B cell (primary cell): ENCODE measurements at regions not wholly inside any gene's neighbourhood (a gene's known extent, or its start where the extent isn't known, plus 50 kb on each side); places are given as distances from the start of the nearest gene placed in this dataset.
A peak's percentile ranks its signal among the peaks of the same experiment; 100 is the strongest.

Experiments used
- ATAC-seq: fragments of 200-7000 bp; cut with Tn5 transposase; one replicate; pipeline ENCODE4 v1.10.0; 2021; ENCODE audit warnings: low read depth, mild to moderate bottlenecking, moderate number of reproducible peaks, moderate library complexity
- CTCF ChIA-PET: fragments of 350-600 bp; sonication (Branson Sonifier 250); formaldehyde crosslinking; loops from one replicate; lab custom pipeline; 2021; ENCODE audit warnings: antibody characterized with exemption, inconsistent platforms; lab: Charles Lee
- POLR2A ChIA-PET: fragments of 350-600 bp; sonication (Branson Sonifier 250); formaldehyde crosslinking; loops from one replicate; lab custom pipeline; 2021; ENCODE audit warnings: antibody characterized with exemption; lab: Charles Lee
- DNase-seq: peaks from one replicate; pipeline ENCODE4 v3.0.0; 2013
- H2AFZ ChIP-seq: 2 replicates; pipeline ENCODE4 v1.6.1; 2012; ENCODE audit warnings: mild to moderate bottlenecking, low read depth, low read length; ENCODE audit not compliant: insufficient read depth, poor library complexity, severe bottlenecking
- H3K27ac ChIP-seq, 2 donors: 1 replicate in 1 of 2; 2 replicates in 1 of 2; pipeline ENCODE4 v1.5.1; 2012 to 2013; ENCODE audit warnings: low read length in 2 of 2, mild to moderate bottlenecking in 2 of 2, moderate library complexity in 1 of 2
- H3K27me3 ChIP-seq, 4 experiments: fragments of 200-600 bp in 1 of 4; sonication (generic) in 1 of 4; replicated peaks in 1 of 4; 1 replicate in 2 of 4; 2 replicates in 2 of 4; pipeline versions ENCODE4 v1.6.1 to v1.7.0; 2013 to 2016; ENCODE audit warnings: low read length in 3 of 4, mild to moderate bottlenecking in 2 of 4, mixed read lengths in 1 of 4, moderate library complexity in 1 of 4; ENCODE audit not compliant: insufficient read depth in 4 of 4, control insufficient read depth in 3 of 4; ENCODE audit errors: control extremely low read depth in 1 of 4
- H3K36me3 ChIP-seq, 2 experiments: replicated peaks in 1 of 2; 1 replicate in 1 of 2; 2 replicates in 1 of 2; pipeline versions ENCODE4 v1.6.1 to v1.7.1; 2013; ENCODE audit warnings: low read length in 1 of 2; ENCODE audit not compliant: insufficient read depth in 2 of 2, control insufficient read depth in 1 of 2; ENCODE audit errors: control extremely low read depth in 1 of 2, extremely low read depth in 1 of 2
- H3K4me1 ChIP-seq, 2 donors: fragments of 200-600 bp in 1 of 2; sonication (generic) in 1 of 2; 1 replicate in 1 of 2; 2 replicates in 1 of 2; pipeline versions ENCODE4 v1.5.1 to v1.6.1; 2013 to 2017; ENCODE audit warnings: low read length in 2 of 2; ENCODE audit not compliant: control insufficient read depth in 2 of 2, insufficient read depth in 2 of 2
- H3K4me2 ChIP-seq: replicated peaks from 2 replicates; pipeline ENCODE3; 2012; ENCODE audit warnings: mild to moderate bottlenecking, low read depth, low read length; ENCODE audit not compliant: poor library complexity, severe bottlenecking
- H3K4me3 ChIP-seq, 5 experiments: fragments of 200-600 bp in 1 of 5; sonication (generic) in 1 of 5; 1 replicate in 3 of 5; 2 replicates in 2 of 5; pipeline versions ENCODE4 v1.5.1 to v1.7.0; 2011 to 2016; ENCODE audit warnings: low read length in 4 of 5, mild to moderate bottlenecking in 4 of 5, low read depth in 2 of 5, control low read depth in 1 of 5, moderate library complexity in 1 of 5; ENCODE audit not compliant: insufficient read depth in 1 of 5; ENCODE audit errors: control extremely low read depth in 1 of 5, extremely low read depth in 1 of 5
- H3K79me2 ChIP-seq: fragments of 200-600 bp; sonication (generic); one replicate; pipeline ENCODE4 v1.6.0; 2016; ENCODE audit warnings: low read length; ENCODE audit not compliant: control insufficient read depth, insufficient read depth
- H3K9ac ChIP-seq: fragments of 200-600 bp; sonication (generic); 2 replicates; pipeline ENCODE4 v1.6.1; 2017; ENCODE audit warnings: mild to moderate bottlenecking, low read length, moderate library complexity
- H3K9me3 ChIP-seq, 3 donors: one replicate each; pipeline versions ENCODE4 v1.6.1 to v1.7.1; 2013; ENCODE audit warnings: low read length in 2 of 3; ENCODE audit not compliant: control insufficient read depth in 2 of 3, insufficient read depth in 1 of 3; ENCODE audit errors: control extremely low read depth in 1 of 3
- H4K20me1 ChIP-seq: 2 replicates; pipeline ENCODE4 v1.6.0; 2012; ENCODE audit warnings: mild to moderate bottlenecking, low read length; ENCODE audit not compliant: insufficient read depth, control insufficient read depth, poor library complexity, severe bottlenecking
- H3K27ac Mint-ChIP-seq: one replicate; pipeline ENCODE4 v1.8.0; 2021; ENCODE audit warnings: mixed read lengths
- H3K27me3 Mint-ChIP-seq: one replicate; pipeline ENCODE4 v1.8.0; 2021; ENCODE audit warnings: mixed read lengths
- H3K4me1 Mint-ChIP-seq: one replicate; pipeline ENCODE4 v1.8.0; 2021; ENCODE audit warnings: mixed read lengths
- H3K4me3 Mint-ChIP-seq: one replicate; pipeline ENCODE4 v1.8.0; 2021; ENCODE audit warnings: mixed read lengths
- H3K9me3 Mint-ChIP-seq: one replicate; pipeline ENCODE4 v1.8.0; 2022; ENCODE audit warnings: mixed read lengths; ENCODE audit not compliant: insufficient read depth
- EZH2 ChIP-seq: IDR thresholded peaks from 2 replicates; pipeline ENCODE4 v1.6.1; 2012; ENCODE audit warnings: borderline replicate concordance, low read depth, mild to moderate bottlenecking, moderate library complexity, low read length; ENCODE audit not compliant: insufficient read depth, poor library complexity, severe bottlenecking
- WGBS: methylation state at CpG from one replicate; pipeline ENCODE4 v1.1.5; 2013; ENCODE audit warnings: missing lambda C conversion rate; ENCODE audit not compliant: insufficient coverage; 5-methylcytosine and 5-hydroxymethylcytosine counted together
- intact Hi-C: fragments of 100-400 bp; cut with micrococcal nuclease; formaldehyde crosslinking; loops from one replicate; pipeline ENCODE4 v1.10.0; 2022
- TF ChIP-seq, protein P1 (sequence below): fragments of 200-600 bp; IDR thresholded peaks from one replicate; pipeline ENCODE4 v1.8.0; 2022; ENCODE audit warnings: antibody characterized with exemption, mild to moderate bottlenecking

GRCh38 chr4:15232366-15233263, 195.2 kb upstream of the C1QTNF7 start:
- H3K4me2 ChIP-seq, result peak overlapping the region; percentile 55

More at GRCh38 chr4:15232366-15233263, 195.2 kb upstream of the C1QTNF7 start:
- peaks cover 25% of the 10 kb centered on the region for H3K4me1 Mint-ChIP-seq
- Histone ChIP-seq H3K27ac (no peak overlapping the region), H3K4me3 (no peak overlapping the region), H3K79me2 (no peaks in the 10 kb centered on the region), H3K4me1 (peaks cover 13 to 16% of the 10 kb centered on the region in 2 donors), H3K9ac (peak overlapping the region; percentile 5), H2AFZ (peak overlapping the region; percentile 70), H4K20me1 (no peaks in the 10 kb centered on the region), H3K27me3 (no peaks in the 10 kb centered on the region), H3K36me3 (no peaks in the 10 kb centered on the region), H3K9me3 (no peaks in the 10 kb centered on the region)
- H3K27ac Mint-ChIP-seq, result no peak overlapping the region
- peak overlapping the region; percentile 63 for H3K4me3 Mint-ChIP-seq
- no peaks in the 10 kb centered on the region for H3K9me3 Mint-ChIP-seq
- DNase-seq (no peak), ATAC-seq (no peak)
- CTCF ChIA-PET, result interaction anchor here (0.9 to 5.1 kb wide), 8 partner anchors 8 to 418 kb away, joined by 3 to 78 read pairs (median 4); no protein-coding TSS in a partner anchor
- H3K27me3 Mint-ChIP-seq, result peaks cover 3% of the 10 kb centered on the region
- POLR2A ChIA-PET, result no interaction called here
- intact Hi-C loops, result loop anchor here (5.0 to 10.0 kb wide), 2 partner anchors 725 to 1578 kb away; no protein-coding TSS in a partner anchor
- WGBS, result 61% methylated on average over 6 of the region's 10 CpGs
- TF ChIP-seq, protein P1, sequence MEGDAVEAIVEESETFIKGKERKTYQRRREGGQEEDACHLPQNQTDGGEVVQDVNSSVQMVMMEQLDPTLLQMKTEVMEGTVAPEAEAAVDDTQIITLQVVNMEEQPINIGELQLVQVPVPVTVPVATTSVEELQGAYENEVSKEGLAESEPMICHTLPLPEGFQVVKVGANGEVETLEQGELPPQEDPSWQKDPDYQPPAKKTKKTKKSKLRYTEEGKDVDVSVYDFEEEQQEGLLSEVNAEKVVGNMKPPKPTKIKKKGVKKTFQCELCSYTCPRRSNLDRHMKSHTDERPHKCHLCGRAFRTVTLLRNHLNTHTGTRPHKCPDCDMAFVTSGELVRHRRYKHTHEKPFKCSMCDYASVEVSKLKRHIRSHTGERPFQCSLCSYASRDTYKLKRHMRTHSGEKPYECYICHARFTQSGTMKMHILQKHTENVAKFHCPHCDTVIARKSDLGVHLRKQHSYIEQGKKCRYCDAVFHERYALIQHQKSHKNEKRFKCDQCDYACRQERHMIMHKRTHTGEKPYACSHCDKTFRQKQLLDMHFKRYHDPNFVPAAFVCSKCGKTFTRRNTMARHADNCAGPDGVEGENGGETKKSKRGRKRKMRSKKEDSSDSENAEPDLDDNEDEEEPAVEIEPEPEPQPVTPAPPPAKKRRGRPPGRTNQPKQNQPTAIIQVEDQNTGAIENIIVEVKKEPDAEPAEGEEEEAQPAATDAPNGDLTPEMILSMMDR, result no peak
- no peak for TF ChIP-seq EZH2
